ENCODE measurements at regions not wholly inside any gene's neighbourhood (a gene's known extent, or its start where the extent isn't known, plus 50 kb on each side); places are given as distances from the start of the nearest gene placed in this dataset.
"Not testable (repeated sequence)": the region's sequence is repeated elsewhere in the genome, so short reads cannot be mapped to it uniquely, and the experiment has no call there.

DNA sequence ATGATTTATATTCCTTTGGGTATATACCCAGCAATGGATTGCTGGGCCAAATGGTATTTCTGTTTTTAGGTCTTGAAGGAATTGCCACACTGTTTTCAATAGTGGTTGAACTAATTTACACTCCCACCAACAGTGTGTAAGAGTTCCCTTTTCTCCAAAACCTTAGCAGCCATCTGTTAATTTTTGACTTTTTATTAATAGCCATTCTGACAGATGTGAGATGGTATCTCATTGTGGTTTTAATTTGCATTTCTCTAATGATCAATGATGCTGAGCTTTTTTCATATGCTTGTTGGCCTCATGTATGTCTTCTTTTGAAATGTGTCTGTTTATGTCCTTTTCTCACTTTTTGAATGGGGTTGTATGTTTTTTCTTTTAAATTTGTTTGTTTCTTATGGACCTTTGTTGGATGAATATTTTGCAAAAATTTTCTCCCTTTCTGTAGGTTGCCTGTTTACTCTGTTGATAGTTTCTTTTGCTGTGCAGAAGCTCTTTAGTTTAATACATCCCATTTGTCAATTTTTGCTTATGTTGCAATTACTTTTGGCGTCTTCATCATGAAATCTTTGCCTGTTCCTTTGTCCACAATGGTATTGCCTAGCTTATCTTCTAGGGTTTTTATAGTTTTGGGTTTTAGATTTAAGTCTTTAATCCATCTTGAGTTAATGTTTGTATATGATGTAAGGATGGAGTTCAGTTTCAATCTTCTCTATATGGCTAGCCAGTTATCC, 119.7 kb upstream of the XIRP2 start:
- H2AFZ ChIP-seq (ENCODE audit: control insufficient read depth, low read length): no peak overlapping the region
- no peak overlapping the region for H3K27ac ChIP-seq (ENCODE audit: control insufficient read depth, insufficient read depth, low read length)

DNA sequence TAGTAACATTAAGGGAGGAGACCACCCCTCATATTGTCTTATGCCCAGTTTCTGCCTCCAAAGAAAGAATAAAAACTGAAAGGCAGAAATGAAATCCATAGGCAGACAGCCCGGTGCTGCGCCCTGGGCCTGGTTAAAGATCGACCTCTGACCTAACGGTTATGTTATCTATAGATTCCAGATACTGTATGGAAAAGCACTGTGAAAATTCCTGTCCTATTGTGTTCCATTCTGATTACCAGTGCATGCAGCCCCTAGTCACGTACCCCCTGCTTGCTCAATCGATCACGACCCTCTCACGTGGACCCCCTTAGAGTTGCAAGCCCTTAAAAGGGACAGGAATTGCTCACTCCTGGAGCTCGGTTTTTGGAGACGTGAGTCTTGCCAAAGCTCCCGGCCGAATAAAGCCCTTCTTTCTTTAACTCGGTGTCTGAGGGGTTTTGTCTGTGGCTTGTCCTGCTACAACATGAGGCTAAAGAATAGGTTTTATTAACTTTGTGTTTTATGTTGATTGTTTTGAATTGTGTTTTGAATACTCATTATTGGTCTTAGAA, 121.4 kb upstream of the XIRP2 start:
- H3K4me1 ChIP-seq (ENCODE audit: control insufficient read depth, extremely low read depth, insufficient read depth, low read length); H4K20me1 ChIP-seq (ENCODE audit: control insufficient read depth, extremely low read depth, insufficient read depth, low read length); H3K4me3 ChIP-seq (ENCODE audit: control insufficient read depth in 2 of 3, extremely low read depth in 1 of 3, insufficient read depth in 2 of 3, low read depth in 1 of 3, low read length in 3 of 3); H3K27me3 ChIP-seq (ENCODE audit: control insufficient read depth, extremely low read depth, insufficient read depth, low read length); H3K27ac ChIP-seq (ENCODE audit: control insufficient read depth, insufficient read depth, low read length); H3K9me1 ChIP-seq (ENCODE audit: control insufficient read depth, extremely low read depth, insufficient read depth, low read length); DNase-seq (ENCODE audit: low read depth, low spot score); H3K4me2 ChIP-seq (ENCODE audit: control insufficient read depth, extremely low read depth, insufficient read depth, low read depth, low read length); H2AFZ ChIP-seq (ENCODE audit: control insufficient read depth, low read length); H3K79me2 ChIP-seq (ENCODE audit: control insufficient read depth, insufficient read depth, low read length); H3K36me3 ChIP-seq (ENCODE audit: control insufficient read depth in 2 of 2, extremely low read depth in 1 of 2, insufficient read depth in 2 of 2, low read length in 2 of 2); H3K9ac ChIP-seq (ENCODE audit: control insufficient read depth, extremely low read depth, insufficient read depth, low read length); dilution Hi-C loops (cut with MboI; ENCODE audit: extremely low pct_ligation_motif_present, low sequenced_read_pairs); H3K9me3 ChIP-seq (ENCODE audit: control insufficient read depth, low read depth, low read length); FAIRE-seq: not testable (repeated sequence)

More for the DNA sequence above, 119.7 kb upstream of the XIRP2 start:
- H3K9me3 ChIP-seq (ENCODE audit: control insufficient read depth, low read depth, low read length): no peaks in the 10 kb centered on the region
- H3K4me2 ChIP-seq (ENCODE audit: control insufficient read depth, extremely low read depth, insufficient read depth, low read depth, low read length): no peak overlapping the region
- H3K9me1 ChIP-seq (ENCODE audit: control insufficient read depth, extremely low read depth, insufficient read depth, low read length): no peaks in the 10 kb centered on the region
- dilution Hi-C loops (cut with MboI; ENCODE audit: extremely low pct_ligation_motif_present, low sequenced_read_pairs): no loop called here
- no peaks in the 10 kb centered on the region for H4K20me1 ChIP-seq (ENCODE audit: control insufficient read depth, extremely low read depth, insufficient read depth, low read length)
- FAIRE-seq (no peak), DNase-seq (ENCODE audit: low read depth, low spot score) (no peak)
- H3K27me3 ChIP-seq (ENCODE audit: control insufficient read depth, extremely low read depth, insufficient read depth, low read length): no peaks in the 10 kb centered on the region
- no peak for TF ChIP-seq EZH2 (IDR thresholded peaks at IDR 0.05; ENCODE audit: low read length)
- TF ChIP-seq, protein P1, sequence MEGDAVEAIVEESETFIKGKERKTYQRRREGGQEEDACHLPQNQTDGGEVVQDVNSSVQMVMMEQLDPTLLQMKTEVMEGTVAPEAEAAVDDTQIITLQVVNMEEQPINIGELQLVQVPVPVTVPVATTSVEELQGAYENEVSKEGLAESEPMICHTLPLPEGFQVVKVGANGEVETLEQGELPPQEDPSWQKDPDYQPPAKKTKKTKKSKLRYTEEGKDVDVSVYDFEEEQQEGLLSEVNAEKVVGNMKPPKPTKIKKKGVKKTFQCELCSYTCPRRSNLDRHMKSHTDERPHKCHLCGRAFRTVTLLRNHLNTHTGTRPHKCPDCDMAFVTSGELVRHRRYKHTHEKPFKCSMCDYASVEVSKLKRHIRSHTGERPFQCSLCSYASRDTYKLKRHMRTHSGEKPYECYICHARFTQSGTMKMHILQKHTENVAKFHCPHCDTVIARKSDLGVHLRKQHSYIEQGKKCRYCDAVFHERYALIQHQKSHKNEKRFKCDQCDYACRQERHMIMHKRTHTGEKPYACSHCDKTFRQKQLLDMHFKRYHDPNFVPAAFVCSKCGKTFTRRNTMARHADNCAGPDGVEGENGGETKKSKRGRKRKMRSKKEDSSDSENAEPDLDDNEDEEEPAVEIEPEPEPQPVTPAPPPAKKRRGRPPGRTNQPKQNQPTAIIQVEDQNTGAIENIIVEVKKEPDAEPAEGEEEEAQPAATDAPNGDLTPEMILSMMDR (optimal IDR thresholded peaks at IDR 0.05 in 1 of 3, IDR thresholded peaks at IDR 0.05 in 1 of 3, conservative IDR thresholded peaks at IDR 0.05 in 1 of 3; ENCODE audit: extremely low read depth in 1 of 3, insufficient read depth in 2 of 3, low read length in 3 of 3): no peak
- no peaks in the 10 kb centered on the region for H3K79me2 ChIP-seq (ENCODE audit: control insufficient read depth, insufficient read depth, low read length)
- H3K4me1 ChIP-seq (ENCODE audit: control insufficient read depth, extremely low read depth, insufficient read depth, low read length): no peaks in the 10 kb centered on the region
- no peak overlapping the region for H3K4me3 ChIP-seq (ENCODE audit: control insufficient read depth in 2 of 3, extremely low read depth in 1 of 3, insufficient read depth in 2 of 3, low read depth in 1 of 3, low read length in 3 of 3)
- H3K36me3 ChIP-seq (ENCODE audit: control insufficient read depth in 2 of 2, extremely low read depth in 1 of 2, insufficient read depth in 2 of 2, low read length in 2 of 2): no peaks in the 10 kb centered on the region
- H3K9ac ChIP-seq (ENCODE audit: control insufficient read depth, extremely low read depth, insufficient read depth, low read length): no peak overlapping the region
